Heart left ventricle (tissue), 16 donors: ENCODE measurements at regions not wholly inside any gene's neighbourhood (a gene's known extent, or its start where the extent isn't known, plus 50 kb on each side); places are given as distances from the start of the nearest gene placed in this dataset.

ENCODE experiments used
- ATAC-seq, 4 donors: fragments of 200-7000 bp; cut with Tn5 transposase; one replicate each; pipeline ENCODE4 v1.9.1; 2020 to 2022; ENCODE audit warnings: moderate library complexity in 4 of 4, mild to moderate bottlenecking in 3 of 4, moderate number of reproducible peaks in 1 of 4
- DNase-seq, 5 donors: peaks; one replicate each; pipeline ENCODE4 v3.0.0-alpha.2; 2020
- H3K27ac ChIP-seq, 12 donors: fragments of 200-600 bp; sonication (generic) in 4 of 12; one replicate each; pipeline versions ENCODE4 v1.5.0 to v1.8.0; 2016 to 2022; ENCODE audit warnings: mild to moderate bottlenecking in 2 of 12
- H3K27me3 ChIP-seq, 9 donors: fragments of 200-600 bp; sonication (generic) in 2 of 9; one replicate each; pipeline versions ENCODE4 v1.5.1 to v1.8.0; 2016 to 2022; ENCODE audit warnings: mild to moderate bottlenecking in 3 of 9
- H3K36me3 ChIP-seq, 9 donors: fragments of 200-600 bp; sonication (generic) in 2 of 9; one replicate each; pipeline versions ENCODE4 v1.5.0 to v1.8.0; 2018 to 2022; ENCODE audit warnings: mild to moderate bottlenecking in 2 of 9
- H3K4me1 ChIP-seq, 12 donors: fragments of 200-600 bp; sonication (generic) in 4 of 12; one replicate each; pipeline versions ENCODE4 v1.5.0 to v1.8.0; 2016 to 2022; ENCODE audit warnings: mild to moderate bottlenecking in 3 of 12
- H3K4me3 ChIP-seq, 12 donors: fragments of 200-600 bp; sonication (generic) in 4 of 12; one replicate each; pipeline versions ENCODE4 v1.5.0 to v1.8.0; 2017 to 2022; ENCODE audit warnings: mild to moderate bottlenecking in 9 of 12, moderate library complexity in 4 of 12
- H3K9me3 ChIP-seq, 12 donors: fragments of 200-600 bp; sonication (generic) in 4 of 12; one replicate each; pipeline versions ENCODE4 v1.5.0 to v1.8.0; 2016 to 2022; ENCODE audit warnings: mild to moderate bottlenecking in 1 of 12
- CTCF ChIP-seq, 12 donors: fragments of 200-600 bp; sonication (generic) in 4 of 12; IDR thresholded peaks; one replicate each; pipeline versions ENCODE4 v1.5.0 to v1.8.0; 2018 to 2022; ENCODE audit warnings: antibody characterized with exemption in 12 of 12, mild to moderate bottlenecking in 5 of 12
- POLR2A ChIP-seq, 2 donors: fragments of 450-650 bp; IDR thresholded peaks; one replicate each; pipeline ENCODE4 v1.6.1; 2017; ENCODE audit warnings: antibody characterized with exemption in 2 of 2, mild to moderate bottlenecking in 2 of 2, moderate library complexity in 2 of 2
- WGBS, 4 donors: extraction: QIAGEN DNeasy Blood & Tissue Kit in 2 of 4; methylation state at CpG; one replicate each; pipeline versions ENCODE4 v1.1.5 to v1.1.7; 2013 to 2018; 5-methylcytosine and 5-hydroxymethylcytosine counted together
- intact Hi-C, 10 donors: fragments of 100-400 bp; cut with DNase I; formaldehyde crosslinking; loops; one replicate each; pipeline versions ENCODE4 v1.11.1 to v1.14.2; 2022
- donor health status: ischemic (EF 13 %, LVEDD 7.1; RV severe dilation, severe dysfunction).
- donor health status: healthy with polysubstance abuse.
- donor health status: DM: no; HTN: yes; CAD: no.
- donor health status: DM: no; HTN: no; CAD: no.
- donor health status: ischemic (EF 25% LVEDD 6.9; RV normal size, moderate dysfunction).
- donor health status: ischemic (EF 25% LVEDD 5.7; RV mildly dilated, moderate dysfunction).
- donor health status: healthy.
- donor health status: DM: yes; HTN: yes; CAD: no.
- donor health status: ischemic (EF 35%, LVEDD 5.7; RV mildly dilated, moderate dysfunction).
- donor health status: nonischemic (EF 11% LVEDD 7.7; RV severe dilation, severe dysfunction).
- donor health status: DM: yes; HTN: yes; CAD: no.
- donor health status: PGD.
- donor health status: ischemic (EF 29% LVEDD 5.4; RV normal size, mild dysfunction).
- donor health status: nonischemic (EF 23%, LVEDD 6.1; RV moderate dilation, normal function).

DNA sequence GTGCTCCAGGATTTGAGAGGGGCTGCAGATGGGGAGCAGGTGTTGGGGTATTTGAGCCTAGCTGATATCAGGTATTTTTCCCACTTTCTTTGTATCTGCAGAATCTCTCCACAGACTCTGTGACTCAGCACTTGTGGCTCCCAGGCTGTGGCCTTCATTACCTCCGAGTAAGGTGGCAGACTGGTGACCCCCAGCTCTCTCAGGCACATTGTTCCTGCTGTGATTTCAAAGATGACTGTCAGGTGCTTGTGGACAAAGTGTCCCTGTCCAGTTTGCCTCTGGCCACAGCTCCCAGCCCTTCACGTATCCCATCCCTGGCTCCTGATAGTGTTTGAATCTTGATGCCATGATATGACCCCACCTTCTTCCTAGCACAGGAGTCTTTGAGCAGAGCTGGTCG lies 396.8 kb upstream of the PODXL start:
- Histone ChIP-seq H3K4me1 (peaks cover 0 to 12% (median 0%) of the 10 kb centered on the region in 12 donors), H3K27me3 (peaks cover 0 to 4% (median 0%) of the 10 kb centered on the region in 9 donors), H3K9me3 (peaks cover 0 to 13% (median 0%) of the 10 kb centered on the region in 12 donors), H3K27ac (no peak overlapping the region), H3K36me3 (no peaks in the 10 kb centered on the region), H3K4me3 (no peak overlapping the region)
- 78 to 94% (median 83%) methylated on average over 2 to 3 of the region's 3 CpGs for WGBS, 4 donors
- TF ChIP-seq CTCF (IDR thresholded peaks at IDR 0.05) = no peak
- TF ChIP-seq POLR2A (IDR thresholded peaks at IDR 0.05) = no peak
- DNase-seq = no peak
- ATAC-seq = no peak
- intact Hi-C loops = no loop called here

- WGBS, 4 donors = 92 to 96% (median 94%) methylated on average over 8 of the region's 8 CpGs
- Histone ChIP-seq H3K36me3 (no peaks in the 10 kb centered on the region), H3K9me3 (peaks cover 0 to 13% (median 0%) of the 10 kb centered on the region in 12 donors), H3K27ac (no peak overlapping the region), H3K4me3 (no peak overlapping the region), H3K27me3 (peaks cover 0 to 4% (median 0%) of the 10 kb centered on the region in 9 donors), H3K4me1 (peaks cover 0 to 13% (median 0%) of the 10 kb centered on the region in 12 donors)
- ATAC-seq (no peak), DNase-seq (no peak)
- no peak for TF ChIP-seq POLR2A (IDR thresholded peaks at IDR 0.05)
- TF ChIP-seq CTCF (IDR thresholded peaks at IDR 0.05) = no peak
- intact Hi-C loops = no loop called here
These were observed 395.9 kb upstream of the PODXL start for GRCh38 chr7:131952365-131952764.

- H3K27me3 ChIP-seq = peaks cover 0 to 11% (median 3%) of the 10 kb centered on the region in 9 donors
- intact Hi-C loops = no loop called here
- no peaks in the 10 kb centered on the region for H3K36me3 ChIP-seq
- 40 to 61% (median 59%) methylated on average over 1 of the region's 1 CpG for WGBS, 4 donors
- ATAC-seq = no peak
- no peak for TF ChIP-seq CTCF (IDR thresholded peaks at IDR 0.05)
- no peak for TF ChIP-seq POLR2A (IDR thresholded peaks at IDR 0.05)
- H3K4me1 ChIP-seq = peaks cover 0 to 15% (median 0%) of the 10 kb centered on the region in 12 donors
- peaks cover 0 to 7% (median 0%) of the 10 kb centered on the region in 12 donors for H3K9me3 ChIP-seq
- H3K27ac ChIP-seq = no peak overlapping the region
- H3K4me3 ChIP-seq = no peak overlapping the region
- no peak for DNase-seq
These were observed 394.3 kb upstream of the PODXL start for GRCh38 chr7:131950758-131951157.

GRCh38 chr7:131949659-131950058 lies 393.2 kb upstream of the PODXL start:
- Histone ChIP-seq H3K36me3 (no peaks in the 10 kb centered on the region), H3K27ac (no peak overlapping the region), H3K27me3 (peaks cover 0 to 18% (median 9%) of the 10 kb centered on the region in 9 donors), H3K4me1 (peaks cover 0 to 21% (median 3%) of the 10 kb centered on the region in 12 donors), H3K4me3 (no peak overlapping the region), H3K9me3 (peaks cover 0 to 7% (median 0%) of the 10 kb centered on the region in 12 donors)
- WGBS, 4 donors = 77 to 82% (median 82%) methylated on average over 7 of the region's 7 CpGs
- intact Hi-C loops = loop anchor here (2.0 to 10.0 kb wide), 14 partner anchors 95 to 635 kb away; partner anchors contain the start of gene PLXNA4 (in 3 of the 10)
- TF ChIP-seq CTCF (IDR thresholded peaks at IDR 0.05) = no peak
- no peak for ATAC-seq
- DNase-seq = no peak
